Kidney (tissue), 13 donors: ENCODE measurements at regions not wholly inside any gene's neighbourhood (a gene's known extent, or its start where the extent isn't known, plus 50 kb on each side); places are given as distances from the start of the nearest gene placed in this dataset.
A peak's percentile ranks its signal among the peaks of the same experiment; 100 is the strongest.
"Not testable (repeated sequence)": the region's sequence is repeated elsewhere in the genome, so short reads cannot be mapped to it uniquely, and the experiment has no call there.

Experiments used
- DNase-seq, 5 donors: peaks; one replicate each; pipeline ENCODE4 v3.0.0-alpha.2; 2013 to 2020
- FAIRE-seq: peaks from 2 replicates; lab custom pipeline; 2012; peaks lifted over from hg19 to GRCh38; lab: Jason Lieb, UNC
- H3K27ac ChIP-seq, 2 donors: one replicate each; pipeline ENCODE4 v1.7.0; 2013; ENCODE audit warnings: low read depth in 2 of 2, low read length in 2 of 2, inconsistent platforms in 1 of 2
- H3K27me3 ChIP-seq: one replicate; pipeline ENCODE4 v1.7.1; 2013; ENCODE audit warnings: low read length, inconsistent platforms; ENCODE audit not compliant: control insufficient read depth, insufficient read depth
- H3K36me3 ChIP-seq, 3 donors: one replicate each; pipeline versions ENCODE4 v1.7.0 to v1.7.1; 2013; ENCODE audit warnings: low read length in 3 of 3, control low read depth in 1 of 3, inconsistent platforms in 1 of 3; ENCODE audit not compliant: insufficient read depth in 3 of 3, control insufficient read depth in 2 of 3
- H3K4me1 ChIP-seq, 3 donors: one replicate each; pipeline versions ENCODE4 v1.7.0 to v1.7.1; 2013; ENCODE audit warnings: low read length in 3 of 3, inconsistent platforms in 1 of 3, low read depth in 1 of 3; ENCODE audit not compliant: control insufficient read depth in 2 of 3, insufficient read depth in 2 of 3
- H3K4me3 ChIP-seq, 3 donors: one replicate each; pipeline versions ENCODE4 v1.7.0 to v1.8.1; 2013; ENCODE audit warnings: low read length in 3 of 3, control low read depth in 1 of 3, inconsistent platforms in 1 of 3
- H3K9ac ChIP-seq, 3 donors: one replicate each; pipeline versions ENCODE4 v1.7.0 to v1.7.1; 2013; ENCODE audit warnings: low read length in 3 of 3, control low read depth in 1 of 3, inconsistent platforms in 1 of 3
- H3K9me3 ChIP-seq, 3 donors: one replicate each; pipeline versions ENCODE4 v1.7.0 to v1.7.1; 2013; ENCODE audit warnings: low read length in 3 of 3, control low read depth in 1 of 3, inconsistent platforms in 1 of 3; ENCODE audit not compliant: control insufficient read depth in 2 of 3, insufficient read depth in 1 of 3
- CTCF ChIP-seq: IDR thresholded peaks from 3 replicates; pipeline ENCODE4 v1.5.1; 2012; ENCODE audit warnings: mild to moderate bottlenecking, moderate library complexity, borderline replicate concordance; ENCODE audit not compliant: insufficient read depth; ENCODE audit errors: extremely low read depth
- intact Hi-C: fragments of 100-400 bp; cut with DNase I; formaldehyde crosslinking; loops from one replicate; pipeline ENCODE4 v1.11.1; 2022
- donor health status: control.
- donor health status: control.
- donor health status: control.
- donor health status: control.
- donor health status: control.
- donor health status: DM: yes; HTN: yes; CAD: no.
- donor health status: Normal renal cell carcinoma (clear cell type).

DNA sequence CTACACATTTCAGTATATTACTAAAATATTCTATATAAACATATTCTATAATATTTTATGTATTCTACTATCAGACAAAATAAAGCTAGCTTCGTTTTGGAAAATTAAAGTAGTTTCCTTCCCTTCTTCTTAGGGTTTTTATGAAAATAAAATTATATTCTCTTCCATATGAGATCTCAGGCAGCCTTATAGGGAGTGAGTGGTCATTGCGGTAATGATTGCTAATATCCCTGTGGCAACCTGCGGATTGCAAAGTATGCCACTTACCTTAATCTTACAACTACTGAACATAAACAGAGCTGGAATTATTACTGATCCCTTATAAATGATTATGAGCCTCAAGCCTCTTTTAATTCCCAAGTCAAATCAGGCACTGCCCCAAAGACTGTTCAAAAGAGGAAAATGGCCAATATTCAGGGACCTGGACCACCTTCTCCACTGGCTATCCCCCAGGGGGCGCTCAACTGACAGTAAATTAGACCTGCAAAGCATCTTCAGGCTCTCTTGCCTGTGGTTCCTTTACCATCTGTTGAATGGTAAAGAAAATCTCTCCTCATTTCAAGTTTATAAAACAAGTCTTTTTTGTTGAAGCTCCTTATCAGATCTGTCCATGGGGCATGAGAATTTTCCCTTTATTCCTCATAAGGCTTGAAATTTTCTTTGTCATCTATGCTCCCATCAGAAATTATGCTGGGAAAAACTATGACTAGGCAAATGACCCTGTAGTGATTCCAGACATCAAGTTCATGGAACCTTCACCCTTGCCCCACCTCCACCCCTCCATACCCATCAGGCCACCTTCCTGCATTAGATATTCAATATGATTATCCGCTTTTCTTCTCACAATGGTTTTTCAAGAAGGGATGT is 163.9 kb downstream of the CEMIP2 start:
- Histone ChIP-seq H3K27ac (no peak overlapping the region), H3K27me3 (no peaks in the 10 kb centered on the region), H3K9me3 (no peaks in the 10 kb centered on the region), H3K4me1 (no peaks in the 10 kb centered on the region), H3K36me3 (no peaks in the 10 kb centered on the region), H3K9ac (no peak overlapping the region), H3K4me3 (no peak overlapping the region)
- peak; percentile 55 for FAIRE-seq
- peak; percentile 73 for TF ChIP-seq CTCF
- peak; percentile 62 to 82 (median 74) for DNase-seq
- intact Hi-C loops: no loop called here

- DNase-seq: no peak
- Histone ChIP-seq H3K9ac (no peak overlapping the region), H3K4me3 (no peak overlapping the region), H3K27me3 (no peaks in the 10 kb centered on the region), H3K36me3 (no peaks in the 10 kb centered on the region), H3K27ac (no peak overlapping the region), H3K4me1 (no peaks in the 10 kb centered on the region), H3K9me3 (no peaks in the 10 kb centered on the region)
- no peak for TF ChIP-seq CTCF
- intact Hi-C loops: no loop called here
- FAIRE-seq: no peak
Observed at GRCh38 chr9:71602652-71603051, 165.7 kb downstream of the CEMIP2 start.

DNA sequence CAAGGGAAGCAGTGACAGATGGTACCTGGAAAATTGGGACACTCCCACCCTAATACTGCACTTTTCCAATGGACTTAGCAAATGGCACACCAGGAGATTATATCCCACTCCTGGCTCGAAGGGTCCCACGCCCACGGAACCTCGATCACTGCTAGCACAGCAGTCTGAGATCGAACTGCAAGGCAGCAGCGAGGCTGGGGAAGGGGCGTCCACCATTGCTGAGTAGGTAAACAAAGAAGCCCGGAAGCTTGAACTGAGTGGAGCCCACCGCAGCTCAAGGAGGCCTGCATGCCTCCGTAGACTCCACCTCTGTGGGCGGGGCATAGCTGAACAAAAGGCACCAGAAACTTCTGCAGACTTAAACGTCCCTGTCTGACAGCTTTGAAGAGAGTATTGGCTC is 172.6 kb downstream of the CEMIP2 start:
- H3K27me3 ChIP-seq, H3K4me1 ChIP-seq, H3K9ac ChIP-seq, intact Hi-C loops, FAIRE-seq, H3K9me3 ChIP-seq, H3K4me3 ChIP-seq, H3K36me3 ChIP-seq, H3K27ac ChIP-seq: not testable (repeated sequence)
- peak in 1 of 5 donors; percentile 57 for DNase-seq

DNA sequence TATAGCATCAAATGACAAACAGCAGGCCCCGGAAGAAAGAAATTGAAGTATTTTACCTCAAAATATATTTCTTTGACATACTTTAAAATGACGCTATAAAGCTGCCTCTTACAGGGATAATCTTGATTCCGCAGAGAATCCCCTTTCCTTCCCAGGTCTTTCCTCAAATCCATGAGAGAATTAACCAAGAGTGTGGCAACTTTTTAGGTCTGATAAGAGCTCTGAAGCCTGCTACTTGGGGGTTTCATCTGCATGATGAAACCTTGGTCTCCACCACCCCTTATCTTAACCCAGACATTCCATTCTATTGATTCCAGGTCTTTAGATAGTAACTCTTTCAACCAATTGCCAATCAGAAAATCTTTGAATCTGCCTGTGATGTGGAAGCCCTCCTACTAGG is 173.8 kb downstream of the CEMIP2 start:
- Histone ChIP-seq H3K27me3 (no peaks in the 10 kb centered on the region), H3K9ac (no peak overlapping the region), H3K36me3 (no peaks in the 10 kb centered on the region), H3K27ac (no peak overlapping the region), H3K4me3 (no peak overlapping the region), H3K9me3 (no peaks in the 10 kb centered on the region), H3K4me1 (no peaks in the 10 kb centered on the region)
- intact Hi-C loops: no loop called here
- DNase-seq: no peak
- no peak for TF ChIP-seq CTCF
- no peak for FAIRE-seq
